SK-N-SH (cell line): ENCODE measurements at regions not wholly inside any gene's neighbourhood (a gene's known extent, or its start where the extent isn't known, plus 50 kb on each side); places are given as distances from the start of the nearest gene placed in this dataset.

Experiments used
- MXI1 ChIP-seq: IDR thresholded peaks from 2 replicates; pipeline ENCODE4 v1.6.1; 2012; ENCODE audit warnings: mild to moderate bottlenecking, low read depth, low read length, improper control_type of control experiment
- RAD21 ChIP-seq: IDR thresholded peaks from 2 replicates; pipeline ENCODE4 v1.6.1; 2012; ENCODE audit warnings: mild to moderate bottlenecking, low read length
- SMC3 ChIP-seq: IDR thresholded peaks from 2 replicates; pipeline ENCODE4 v1.6.1; 2012; ENCODE audit warnings: low read depth, low read length, improper control_type of control experiment
- TAF1 ChIP-seq: IDR thresholded peaks from 2 replicates; pipeline ENCODE4 v1.6.1; 2012; ENCODE audit warnings: low read depth, mild to moderate bottlenecking, low read length, moderate library complexity, borderline replicate concordance
- TEAD4 ChIP-seq: IDR thresholded peaks from 2 replicates; pipeline ENCODE4 v1.4.0; 2012; ENCODE audit warnings: mild to moderate bottlenecking, borderline replicate concordance; ENCODE audit not compliant: insufficient read depth
- TF ChIP-seq, protein P1 (sequence below): IDR thresholded peaks from 2 replicates; pipeline ENCODE4 v1.4.0; 2012; ENCODE audit warnings: low read depth, borderline replicate concordance
- TF ChIP-seq, protein P2 (sequence below): fragments of 200-600 bp; sonication (generic); IDR thresholded peaks from 2 replicates; pipeline ENCODE4 v1.6.1; 2017; ENCODE audit warnings: antibody characterized with exemption, mild to moderate bottlenecking, moderate library complexity
- TF ChIP-seq, protein P3 (sequence below): IDR thresholded peaks from 2 replicates; pipeline ENCODE4 v1.4.0; 2012; ENCODE audit warnings: low read depth, borderline replicate concordance
- TF ChIP-seq, protein P4 (sequence below): IDR thresholded peaks from 2 replicates; pipeline ENCODE4 v1.4.0; 2012; ENCODE audit warnings: low read depth

DNA sequence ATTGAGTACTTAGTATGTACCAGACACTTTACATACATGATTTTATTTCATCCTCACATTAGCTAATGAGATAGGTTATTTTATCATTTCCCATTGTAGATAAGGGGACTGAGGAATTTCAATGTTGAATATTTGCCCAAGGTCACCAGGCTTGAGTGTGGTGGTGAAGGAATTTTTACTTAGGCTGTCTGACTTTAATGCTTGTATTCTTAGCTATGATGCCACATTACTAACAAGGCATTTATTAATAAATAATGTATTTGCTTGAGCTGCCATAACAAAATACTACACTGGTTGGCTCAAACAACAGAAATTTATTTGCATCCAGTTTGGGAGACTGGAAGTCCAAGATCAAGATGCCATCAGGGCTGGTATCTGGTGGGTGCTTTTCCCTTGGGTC is 250.9 kb downstream of the GPD2 start:
- TF ChIP-seq SMC3, result no peak
- TF ChIP-seq, protein P1, sequence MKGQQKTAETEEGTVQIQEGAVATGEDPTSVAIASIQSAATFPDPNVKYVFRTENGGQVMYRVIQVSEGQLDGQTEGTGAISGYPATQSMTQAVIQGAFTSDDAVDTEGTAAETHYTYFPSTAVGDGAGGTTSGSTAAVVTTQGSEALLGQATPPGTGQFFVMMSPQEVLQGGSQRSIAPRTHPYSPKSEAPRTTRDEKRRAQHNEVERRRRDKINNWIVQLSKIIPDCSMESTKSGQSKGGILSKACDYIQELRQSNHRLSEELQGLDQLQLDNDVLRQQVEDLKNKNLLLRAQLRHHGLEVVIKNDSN, result no peak
- TF ChIP-seq, protein P2, sequence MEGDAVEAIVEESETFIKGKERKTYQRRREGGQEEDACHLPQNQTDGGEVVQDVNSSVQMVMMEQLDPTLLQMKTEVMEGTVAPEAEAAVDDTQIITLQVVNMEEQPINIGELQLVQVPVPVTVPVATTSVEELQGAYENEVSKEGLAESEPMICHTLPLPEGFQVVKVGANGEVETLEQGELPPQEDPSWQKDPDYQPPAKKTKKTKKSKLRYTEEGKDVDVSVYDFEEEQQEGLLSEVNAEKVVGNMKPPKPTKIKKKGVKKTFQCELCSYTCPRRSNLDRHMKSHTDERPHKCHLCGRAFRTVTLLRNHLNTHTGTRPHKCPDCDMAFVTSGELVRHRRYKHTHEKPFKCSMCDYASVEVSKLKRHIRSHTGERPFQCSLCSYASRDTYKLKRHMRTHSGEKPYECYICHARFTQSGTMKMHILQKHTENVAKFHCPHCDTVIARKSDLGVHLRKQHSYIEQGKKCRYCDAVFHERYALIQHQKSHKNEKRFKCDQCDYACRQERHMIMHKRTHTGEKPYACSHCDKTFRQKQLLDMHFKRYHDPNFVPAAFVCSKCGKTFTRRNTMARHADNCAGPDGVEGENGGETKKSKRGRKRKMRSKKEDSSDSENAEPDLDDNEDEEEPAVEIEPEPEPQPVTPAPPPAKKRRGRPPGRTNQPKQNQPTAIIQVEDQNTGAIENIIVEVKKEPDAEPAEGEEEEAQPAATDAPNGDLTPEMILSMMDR, result no peak
- no peak for TF ChIP-seq TEAD4
- TF ChIP-seq TAF1, result no peak
- no peak for TF ChIP-seq RAD21
- TF ChIP-seq, protein P3, sequence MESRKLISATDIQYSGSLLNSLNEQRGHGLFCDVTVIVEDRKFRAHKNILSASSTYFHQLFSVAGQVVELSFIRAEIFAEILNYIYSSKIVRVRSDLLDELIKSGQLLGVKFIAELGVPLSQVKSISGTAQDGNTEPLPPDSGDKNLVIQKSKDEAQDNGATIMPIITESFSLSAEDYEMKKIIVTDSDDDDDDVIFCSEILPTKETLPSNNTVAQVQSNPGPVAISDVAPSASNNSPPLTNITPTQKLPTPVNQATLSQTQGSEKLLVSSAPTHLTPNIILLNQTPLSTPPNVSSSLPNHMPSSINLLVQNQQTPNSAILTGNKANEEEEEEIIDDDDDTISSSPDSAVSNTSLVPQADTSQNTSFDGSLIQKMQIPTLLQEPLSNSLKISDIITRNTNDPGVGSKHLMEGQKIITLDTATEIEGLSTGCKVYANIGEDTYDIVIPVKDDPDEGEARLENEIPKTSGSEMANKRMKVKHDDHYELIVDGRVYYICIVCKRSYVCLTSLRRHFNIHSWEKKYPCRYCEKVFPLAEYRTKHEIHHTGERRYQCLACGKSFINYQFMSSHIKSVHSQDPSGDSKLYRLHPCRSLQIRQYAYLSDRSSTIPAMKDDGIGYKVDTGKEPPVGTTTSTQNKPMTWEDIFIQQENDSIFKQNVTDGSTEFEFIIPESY, result no peak
- TF ChIP-seq, protein P4, sequence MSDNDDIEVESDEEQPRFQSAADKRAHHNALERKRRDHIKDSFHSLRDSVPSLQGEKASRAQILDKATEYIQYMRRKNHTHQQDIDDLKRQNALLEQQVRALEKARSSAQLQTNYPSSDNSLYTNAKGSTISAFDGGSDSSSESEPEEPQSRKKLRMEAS, result no peak
- no peak for TF ChIP-seq MXI1
